ENCODE measurements at regions not wholly inside any gene's neighbourhood (a gene's known extent, or its start where the extent isn't known, plus 50 kb on each side); places are given as distances from the start of the nearest gene placed in this dataset.
"Not testable (repeated sequence)": the region's sequence is repeated elsewhere in the genome, so short reads cannot be mapped to it uniquely, and the experiment has no call there.

DNA sequence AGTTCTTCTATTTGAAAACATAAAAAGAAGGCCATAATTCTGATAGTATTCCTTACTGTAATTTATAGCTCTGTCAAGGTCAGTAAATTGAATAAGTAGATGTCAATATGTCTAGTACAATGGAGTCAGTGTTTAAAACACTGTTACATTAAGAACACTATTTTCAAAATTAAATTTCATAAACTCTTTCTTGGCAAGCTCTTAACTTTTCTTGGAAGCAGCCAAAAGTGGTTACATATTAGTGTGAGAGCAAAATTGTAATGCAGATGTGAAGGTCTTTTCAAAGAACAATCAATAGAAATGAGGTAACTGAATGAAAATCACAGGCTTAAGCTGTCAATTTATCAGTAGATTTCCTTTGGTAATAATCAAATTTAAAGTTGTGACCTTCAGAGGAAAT is 722.4 kb upstream of the NOVA1 start:
- TF ChIP-seq, protein P1, sequence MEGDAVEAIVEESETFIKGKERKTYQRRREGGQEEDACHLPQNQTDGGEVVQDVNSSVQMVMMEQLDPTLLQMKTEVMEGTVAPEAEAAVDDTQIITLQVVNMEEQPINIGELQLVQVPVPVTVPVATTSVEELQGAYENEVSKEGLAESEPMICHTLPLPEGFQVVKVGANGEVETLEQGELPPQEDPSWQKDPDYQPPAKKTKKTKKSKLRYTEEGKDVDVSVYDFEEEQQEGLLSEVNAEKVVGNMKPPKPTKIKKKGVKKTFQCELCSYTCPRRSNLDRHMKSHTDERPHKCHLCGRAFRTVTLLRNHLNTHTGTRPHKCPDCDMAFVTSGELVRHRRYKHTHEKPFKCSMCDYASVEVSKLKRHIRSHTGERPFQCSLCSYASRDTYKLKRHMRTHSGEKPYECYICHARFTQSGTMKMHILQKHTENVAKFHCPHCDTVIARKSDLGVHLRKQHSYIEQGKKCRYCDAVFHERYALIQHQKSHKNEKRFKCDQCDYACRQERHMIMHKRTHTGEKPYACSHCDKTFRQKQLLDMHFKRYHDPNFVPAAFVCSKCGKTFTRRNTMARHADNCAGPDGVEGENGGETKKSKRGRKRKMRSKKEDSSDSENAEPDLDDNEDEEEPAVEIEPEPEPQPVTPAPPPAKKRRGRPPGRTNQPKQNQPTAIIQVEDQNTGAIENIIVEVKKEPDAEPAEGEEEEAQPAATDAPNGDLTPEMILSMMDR (IDR thresholded peaks at IDR 0.05; ENCODE audit: extremely low read depth, insufficient read depth, missing control alignments) = no peak
- no peak for DNase-seq (ENCODE audit: low spot score)
- in situ Hi-C loops (cut with MboI; ENCODE audit: low pct_unique_long_range_greater_than_20kb, low sequenced_read_pairs, unreplicated experiment) = no loop called here

DNA sequence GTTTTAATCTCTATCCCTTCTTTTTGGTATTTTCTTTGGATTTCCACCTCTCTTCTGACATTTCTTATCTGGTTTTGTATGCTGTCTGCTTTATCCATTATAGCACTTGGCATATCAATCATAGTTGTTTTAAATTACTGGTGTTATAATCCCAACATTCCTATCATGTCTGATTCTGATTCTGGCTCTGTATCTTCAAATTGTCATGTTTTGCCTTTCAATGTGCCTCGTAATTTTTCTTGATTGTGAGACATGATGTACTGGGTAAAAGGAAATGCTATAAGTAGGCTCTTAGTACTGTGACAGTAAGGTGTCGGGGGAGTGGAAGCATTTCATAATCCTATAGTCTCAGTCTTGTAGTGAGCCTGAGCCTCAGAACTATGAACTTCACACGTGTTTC is 729.3 kb upstream of the NOVA1 start:
- no peak for DNase-seq (ENCODE audit: low spot score)
- TF ChIP-seq, protein P1 (IDR thresholded peaks at IDR 0.05; ENCODE audit: extremely low read depth, insufficient read depth, missing control alignments) = no peak
- in situ Hi-C loops (cut with MboI; ENCODE audit: low pct_unique_long_range_greater_than_20kb, low sequenced_read_pairs, unreplicated experiment) = no loop called here

DNA sequence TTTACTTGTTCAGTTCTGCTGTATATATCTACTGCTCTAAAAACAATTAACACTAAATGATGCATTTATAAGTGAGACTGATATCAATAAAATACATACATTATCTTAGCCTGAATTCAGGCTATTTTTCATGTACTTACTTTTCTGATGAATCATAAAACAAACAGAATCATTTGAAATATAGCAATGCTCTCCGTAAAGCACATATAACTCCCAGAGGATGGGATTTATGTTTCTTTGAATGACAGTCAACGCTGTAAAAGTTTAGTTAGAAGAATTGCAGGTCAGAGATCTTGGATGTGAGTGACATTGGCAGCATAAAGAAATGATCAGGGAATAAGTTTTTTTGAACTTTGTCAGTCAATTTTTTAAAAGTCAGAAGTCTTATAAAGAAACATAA is 740.2 kb upstream of the NOVA1 start:
- DNase-seq (ENCODE audit: low spot score) = no peak
- in situ Hi-C loops (cut with MboI; ENCODE audit: low pct_unique_long_range_greater_than_20kb, low sequenced_read_pairs, unreplicated experiment) = no loop called here
- TF ChIP-seq, protein P1 (IDR thresholded peaks at IDR 0.05; ENCODE audit: extremely low read depth, insufficient read depth, missing control alignments) = no peak

DNA sequence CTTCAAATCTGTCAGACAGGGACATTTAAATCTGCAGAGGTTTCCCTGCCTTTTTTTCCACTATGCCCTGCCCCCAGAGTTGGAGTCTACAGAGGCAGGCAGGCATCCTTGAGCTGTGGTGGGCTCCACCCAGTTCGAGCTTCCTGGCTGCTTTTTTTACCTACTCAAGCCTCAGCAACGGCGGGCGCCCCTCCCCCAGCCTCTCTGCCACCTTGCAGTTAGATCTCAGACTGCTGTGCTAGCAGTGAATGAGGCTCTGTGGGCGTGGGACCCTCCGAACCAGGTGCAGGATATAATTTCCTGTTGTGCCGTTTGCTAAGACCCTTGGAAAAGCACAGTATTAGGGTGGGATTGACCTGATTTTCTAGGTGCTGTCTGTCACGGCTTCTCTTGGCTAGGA is 765.2 kb upstream of the NOVA1 start:
- in situ Hi-C loops (cut with MboI; ENCODE audit: low pct_unique_long_range_greater_than_20kb, low sequenced_read_pairs, unreplicated experiment); DNase-seq (ENCODE audit: low spot score): not testable (repeated sequence)

DNA sequence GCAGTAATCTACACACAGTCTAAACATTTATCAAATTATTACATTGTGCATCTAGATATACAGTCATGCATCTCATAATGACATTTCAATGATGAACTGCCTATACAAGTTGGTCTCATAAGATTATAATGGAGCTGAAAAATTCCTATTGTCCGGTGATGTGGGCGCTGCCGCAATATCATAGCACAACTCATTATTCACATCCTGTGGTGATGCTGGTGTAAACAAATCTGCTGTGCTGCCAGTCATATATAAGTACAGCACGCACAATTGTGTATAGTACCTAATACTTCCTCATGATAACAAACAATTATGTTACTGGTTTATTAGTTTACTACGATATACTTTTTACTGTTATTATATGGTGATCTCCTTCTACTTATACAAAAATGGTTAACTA is 768.8 kb upstream of the NOVA1 start:
- TF ChIP-seq, protein P1 (IDR thresholded peaks at IDR 0.05; ENCODE audit: extremely low read depth, insufficient read depth, missing control alignments) = no peak
- DNase-seq (ENCODE audit: low spot score) = no peak
- in situ Hi-C loops (cut with MboI; ENCODE audit: low pct_unique_long_range_greater_than_20kb, low sequenced_read_pairs, unreplicated experiment) = no loop called here

DNA sequence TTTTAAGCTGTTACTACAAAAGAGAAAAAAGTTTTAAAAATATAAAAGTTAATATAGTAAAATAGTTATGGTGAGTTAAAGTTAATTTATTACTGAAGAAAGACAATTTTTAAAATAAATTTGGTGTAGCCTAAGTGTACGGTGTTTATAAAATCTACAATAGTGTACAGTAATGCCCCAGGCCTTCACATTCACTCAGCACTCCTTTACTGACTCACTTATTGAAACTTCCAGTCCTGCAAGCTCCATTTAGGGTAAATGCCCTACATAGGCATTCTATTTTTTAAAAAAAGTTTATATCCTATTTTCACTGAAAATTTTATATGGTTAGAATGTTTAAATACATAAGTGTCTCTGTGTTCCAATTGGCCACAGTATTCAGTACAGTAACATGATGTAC is 769.5 kb upstream of the NOVA1 start:
- no peak for DNase-seq (ENCODE audit: low spot score)
- in situ Hi-C loops (cut with MboI; ENCODE audit: low pct_unique_long_range_greater_than_20kb, low sequenced_read_pairs, unreplicated experiment) = no loop called here
- TF ChIP-seq, protein P1 (IDR thresholded peaks at IDR 0.05; ENCODE audit: extremely low read depth, insufficient read depth, missing control alignments) = no peak

DNA sequence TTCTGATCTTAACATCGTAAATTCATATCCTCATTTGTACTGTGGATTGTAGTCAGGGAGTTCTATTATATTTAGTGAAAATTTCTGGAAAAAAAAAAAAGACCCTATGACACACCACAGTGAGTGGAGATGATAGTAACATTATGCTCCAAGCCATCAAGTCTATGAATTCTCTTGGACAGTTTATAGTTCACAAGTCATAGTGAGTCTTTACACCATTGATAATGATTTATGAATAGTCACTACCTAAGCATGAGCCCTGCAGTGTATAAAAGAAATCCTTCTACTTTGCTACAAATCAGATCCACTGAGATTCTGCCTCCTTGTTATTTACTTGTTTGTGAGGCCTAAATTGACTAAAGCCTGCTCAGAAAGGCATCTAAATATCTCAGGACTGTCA is 772.2 kb upstream of the NOVA1 start:
- DNase-seq (ENCODE audit: low spot score) = no peak
- TF ChIP-seq, protein P1 (IDR thresholded peaks at IDR 0.05; ENCODE audit: extremely low read depth, insufficient read depth, missing control alignments) = no peak
- in situ Hi-C loops (cut with MboI; ENCODE audit: low pct_unique_long_range_greater_than_20kb, low sequenced_read_pairs, unreplicated experiment) = no loop called here
